HL-60 (cell line): ENCODE measurements at regions not wholly inside any gene's neighbourhood (a gene's known extent, or its start where the extent isn't known, plus 50 kb on each side); places are given as distances from the start of the nearest gene placed in this dataset.

ENCODE experiments used
- DNase-seq, 2 experiments: peaks; one replicate each; pipeline ENCODE4 v3.0.0-alpha.2; 2010 to 2020; ENCODE audit warnings: low read depth in 1 of 2, low spot score in 1 of 2
- H3K27ac ChIP-seq: fragments of 250-450 bp; sonication (Bioruptor Pico); replicated peaks from 2 replicates; pipeline ENCODE4 v1.5.1; 2020; ENCODE audit warnings: mild to moderate bottlenecking, moderate library complexity
- H3K27me3 ChIP-seq: fragments of 250-450 bp; sonication (Bioruptor Pico); 2 replicates; pipeline ENCODE4 v1.5.1; 2021; ENCODE audit warnings: mild to moderate bottlenecking, moderate library complexity; ENCODE audit not compliant: insufficient read depth, poor library complexity, severe bottlenecking
- H3K4me3 ChIP-seq: replicated peaks from 2 replicates; pipeline ENCODE4 v1.5.1; 2011; ENCODE audit warnings: mild to moderate bottlenecking, control low read depth, low read length; ENCODE audit not compliant: insufficient read depth
- CTCF ChIP-seq: IDR thresholded peaks from one replicate; pipeline ENCODE4 v1.5.1; 2011; ENCODE audit warnings: low read length, control low read depth, inconsistent platforms; ENCODE audit not compliant: insufficient read depth
- GABPA ChIP-seq: IDR thresholded peaks from 2 replicates; pipeline ENCODE4 v1.6.1; 2012; ENCODE audit warnings: low read depth
- POLR2AphosphoS5 ChIP-seq: IDR thresholded peaks from 2 replicates; pipeline ENCODE4 v1.6.1; 2012; ENCODE audit warnings: low read depth
- REST ChIP-seq: IDR thresholded peaks from 2 replicates; pipeline ENCODE4 v1.6.1; 2012; ENCODE audit warnings: low read depth; ENCODE audit not compliant: insufficient replicate concordance
- SPI1 ChIP-seq: IDR thresholded peaks from 2 replicates; pipeline ENCODE4 v1.6.1; 2012; ENCODE audit warnings: low read depth, mild to moderate bottlenecking, borderline replicate concordance

- Histone ChIP-seq H3K27ac (no peak overlapping the region), H3K4me3 (no peak overlapping the region), H3K27me3 (no peaks in the 10 kb centered on the region)
- TF ChIP-seq POLR2AphosphoS5 (no peak), SPI1 (no peak), REST (no peak), CTCF (no peak)
- DNase-seq = no peak
These were observed 137.0 kb upstream of the XPO1 start for GRCh38 chr2:61675204-61675603.

- Histone ChIP-seq H3K27ac (no peak overlapping the region), H3K27me3 (no peaks in the 10 kb centered on the region), H3K4me3 (no peak overlapping the region)
- DNase-seq = no peak
- TF ChIP-seq POLR2AphosphoS5 (no peak), GABPA (no peak), CTCF (no peak), REST (no peak), SPI1 (no peak)
These were observed 133.6 kb upstream of the XPO1 start for GRCh38 chr2:61671561-61672315.

- DNase-seq = no peak
- Histone ChIP-seq H3K4me3 (no peak overlapping the region), H3K27ac (no peak overlapping the region), H3K27me3 (no peaks in the 10 kb centered on the region)
- TF ChIP-seq POLR2AphosphoS5 (no peak), SPI1 (no peak), REST (no peak), CTCF (no peak), GABPA (no peak)
These were observed 132.7 kb upstream of the XPO1 start for GRCh38 chr2:61670591-61671501.
